Fibroblast of skin of right quadriceps (primary cell): ENCODE measurements at regions not wholly inside any gene's neighbourhood (a gene's known extent, or its start where the extent isn't known, plus 50 kb on each side); places are given as distances from the start of the nearest gene placed in this dataset.
A peak's percentile ranks its signal among the peaks of the same experiment; 100 is the strongest.
"Not testable (repeated sequence)": the region's sequence is repeated elsewhere in the genome, so short reads cannot be mapped to it uniquely, and the experiment has no call there.

ENCODE experiments used
- DNase-seq: peaks from one replicate; pipeline ENCODE4 v3.0.0-alpha.2; 2013

DNA sequence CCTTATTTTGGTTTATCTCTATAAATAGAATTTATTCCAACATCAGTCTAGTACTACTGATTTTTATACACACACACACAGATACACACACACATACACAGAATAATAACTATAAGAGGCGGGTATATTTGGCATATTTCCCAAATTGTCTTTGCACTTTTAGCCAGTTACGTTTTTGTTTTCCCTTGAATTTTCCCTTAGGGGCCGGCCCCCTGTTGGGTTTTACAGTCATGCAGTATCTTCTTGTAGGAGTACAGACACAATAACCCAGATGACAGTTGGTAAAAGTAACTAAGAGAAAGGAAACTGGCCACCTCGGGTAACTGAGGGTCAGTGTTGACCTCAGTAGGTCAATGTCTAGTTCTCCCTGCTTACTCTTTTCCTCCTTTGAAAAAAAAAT, 50.9 kb downstream of the DISP1 start:
- no peak for DNase-seq

- DNase-seq, result no peak
Measured at GRCh38 chr1:222867316-222867715, 52.5 kb downstream of the DISP1 start.

DNA sequence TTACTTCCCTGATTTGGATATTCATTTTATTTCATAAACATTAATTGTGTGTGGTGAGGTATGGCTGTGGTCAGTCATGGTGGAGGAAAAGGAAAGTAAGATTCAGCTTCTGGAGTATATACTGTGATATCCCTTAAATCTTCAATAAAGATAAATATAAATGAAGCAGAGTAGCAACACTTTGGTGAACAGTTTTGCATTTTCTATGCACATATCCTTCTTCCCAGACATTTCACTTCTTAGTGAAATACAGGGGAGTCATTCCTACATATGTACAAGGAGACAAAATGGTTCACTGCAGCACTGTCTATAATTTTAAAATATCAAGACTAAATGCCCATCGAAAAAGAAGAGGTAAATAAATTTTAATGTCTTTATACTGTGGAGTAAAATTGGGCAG, 61.3 kb downstream of the DISP1 start:
- no peak for DNase-seq

- no peak for DNase-seq
Measured at GRCh38 chr1:222877854-222878253, 63.0 kb downstream of the DISP1 start.

DNA sequence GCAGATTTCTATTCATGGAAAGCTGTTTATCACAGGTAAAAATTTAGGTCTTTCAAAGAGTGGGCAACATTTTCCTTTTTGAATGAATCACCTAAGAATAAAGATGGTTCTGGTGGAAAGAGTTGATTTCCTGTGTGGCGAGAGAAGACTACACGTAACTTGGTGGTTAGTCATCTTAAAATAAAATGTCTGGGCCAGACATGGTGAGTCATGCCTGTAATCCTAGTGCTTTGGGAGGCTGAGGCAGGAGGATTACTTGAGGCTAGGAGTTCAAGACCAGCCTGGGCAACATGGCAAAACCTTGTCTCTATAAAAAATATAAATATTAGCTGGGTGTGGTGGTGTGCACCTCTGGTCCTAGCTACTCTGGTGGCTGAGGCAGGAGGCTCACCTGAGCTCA, 65.7 kb downstream of the DISP1 start:
- DNase-seq, result peak; percentile 65

DNA sequence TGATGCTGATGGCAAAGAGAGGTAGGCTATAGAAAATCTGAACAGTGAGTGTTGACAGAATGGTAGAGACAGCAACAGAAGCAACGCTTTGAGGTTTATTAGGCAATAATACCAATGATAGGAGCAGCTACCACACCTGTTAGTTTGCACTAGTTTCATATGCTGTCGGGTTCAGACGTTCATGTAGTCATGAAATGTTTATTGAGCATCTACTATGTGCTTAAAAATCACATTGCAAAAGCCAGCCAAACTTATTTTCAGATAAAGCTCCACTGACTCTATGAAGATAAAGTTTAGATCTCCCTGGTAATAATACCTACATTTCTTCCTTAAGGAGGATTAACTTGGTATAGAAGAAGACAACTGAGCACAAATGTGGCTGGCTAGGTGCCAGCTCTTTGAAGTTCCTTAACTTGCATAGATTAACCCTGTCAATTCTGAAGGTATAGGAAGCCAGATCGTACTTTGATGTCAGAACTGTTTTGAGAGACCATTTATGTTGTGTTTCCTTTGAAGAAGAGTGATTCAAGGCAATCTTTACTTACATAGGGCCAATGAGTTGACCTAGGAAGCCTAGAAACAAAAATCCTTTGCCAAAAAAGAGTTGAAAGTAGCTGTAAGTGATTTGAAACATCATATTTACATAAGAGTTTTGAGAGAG, 71.5 kb downstream of the DISP1 start:
- no peak for DNase-seq

GRCh38 chr1:222886878-222887351, 72.1 kb downstream of the DISP1 start:
- no peak for DNase-seq

DNA sequence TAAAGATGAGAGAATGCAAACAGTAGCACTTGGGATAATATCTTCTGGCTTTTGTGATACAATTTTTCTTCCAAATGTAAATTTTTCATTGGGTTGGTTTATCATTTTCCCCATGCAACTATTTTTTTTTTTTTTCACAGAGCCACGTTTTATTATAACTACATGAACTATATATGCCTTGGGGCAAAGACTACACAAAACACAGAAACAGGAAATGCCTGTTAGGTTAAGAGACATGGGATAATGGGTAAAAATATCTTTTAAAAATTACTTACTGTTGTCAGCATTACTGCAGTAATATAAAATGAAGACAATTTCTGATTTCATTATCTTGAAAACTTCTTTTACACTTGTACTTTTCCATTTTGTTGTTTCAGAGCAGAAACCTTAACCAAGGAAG, 74.6 kb downstream of the DISP1 start:
- DNase-seq, result no peak

GRCh38 chr1:222890716-222891115, 75.9 kb downstream of the DISP1 start:
- no peak for DNase-seq

DNA sequence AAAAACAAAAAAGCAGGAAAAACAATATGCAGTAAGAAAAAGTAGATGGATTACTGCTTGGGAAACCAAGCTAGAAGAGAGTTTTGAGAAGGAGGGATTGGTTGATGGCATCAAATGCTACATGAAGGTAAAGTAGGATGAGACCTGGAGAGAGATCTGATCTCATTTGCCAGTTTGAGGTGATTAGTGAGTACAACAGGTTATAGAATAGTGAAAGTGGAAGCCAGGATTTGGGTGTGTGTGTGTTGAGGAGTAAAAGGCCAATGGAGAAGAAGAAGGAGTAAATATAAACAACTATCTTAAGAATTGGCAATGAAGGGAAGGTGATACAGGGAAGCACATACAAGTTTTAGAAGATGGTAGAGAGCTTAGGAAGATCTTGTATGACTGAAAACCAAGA, 76.7 kb downstream of the DISP1 start:
- no peak for DNase-seq

DNA sequence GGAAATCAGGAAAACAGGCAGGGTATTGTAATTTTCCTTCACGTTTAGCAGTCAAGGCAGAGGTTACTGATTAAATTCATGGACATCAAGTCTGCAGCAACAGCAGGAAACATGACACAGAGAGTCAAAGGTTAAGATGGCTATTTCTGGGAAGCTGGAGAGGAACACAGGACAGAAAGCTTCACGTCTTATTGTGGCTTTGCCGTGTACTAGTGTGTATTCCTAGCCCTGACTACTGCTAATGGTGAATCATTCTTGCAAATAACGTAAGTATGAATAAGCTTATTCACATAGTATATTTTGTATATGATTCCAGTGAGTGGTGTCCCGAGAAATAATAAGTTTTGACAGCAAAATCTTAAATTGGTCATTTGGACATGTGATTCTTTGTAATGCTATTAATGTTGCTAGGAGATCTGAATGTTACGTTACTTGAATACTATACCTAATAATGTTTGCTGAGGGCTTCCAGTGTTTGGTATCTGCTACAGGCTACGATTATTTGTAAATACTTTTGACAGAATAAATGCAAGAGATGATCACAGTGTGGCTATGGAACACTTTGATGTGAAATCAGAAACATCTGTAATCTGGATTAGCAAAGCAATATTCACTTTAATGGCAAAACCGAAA, 77.4 kb downstream of the DISP1 start:
- DNase-seq, result peak; percentile 51

GRCh38 chr1:222893255-222893654, 78.4 kb downstream of the DISP1 start:
- DNase-seq, result no peak

DNA sequence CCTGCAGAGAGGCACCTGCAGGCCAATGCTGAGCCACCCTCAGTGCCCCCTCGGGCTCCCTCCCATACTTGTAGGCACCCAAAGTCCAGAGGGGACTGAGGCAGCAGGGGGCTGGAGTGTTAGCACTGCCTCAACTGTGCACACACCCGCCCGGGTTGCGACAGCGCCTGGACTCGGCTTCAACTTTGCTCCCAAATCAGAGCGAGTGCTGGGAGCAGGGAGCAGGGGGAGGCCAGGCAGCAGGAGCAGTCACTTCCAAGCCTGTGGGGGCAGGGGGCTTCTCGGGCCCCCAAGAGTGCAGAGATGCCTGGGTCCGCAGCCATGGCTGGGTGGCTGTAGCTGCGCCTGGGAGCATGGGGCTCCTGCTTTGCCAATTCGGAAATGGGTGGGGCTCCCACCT, 79.5 kb downstream of the DISP1 start:
- DNase-seq, result no peak

DNA sequence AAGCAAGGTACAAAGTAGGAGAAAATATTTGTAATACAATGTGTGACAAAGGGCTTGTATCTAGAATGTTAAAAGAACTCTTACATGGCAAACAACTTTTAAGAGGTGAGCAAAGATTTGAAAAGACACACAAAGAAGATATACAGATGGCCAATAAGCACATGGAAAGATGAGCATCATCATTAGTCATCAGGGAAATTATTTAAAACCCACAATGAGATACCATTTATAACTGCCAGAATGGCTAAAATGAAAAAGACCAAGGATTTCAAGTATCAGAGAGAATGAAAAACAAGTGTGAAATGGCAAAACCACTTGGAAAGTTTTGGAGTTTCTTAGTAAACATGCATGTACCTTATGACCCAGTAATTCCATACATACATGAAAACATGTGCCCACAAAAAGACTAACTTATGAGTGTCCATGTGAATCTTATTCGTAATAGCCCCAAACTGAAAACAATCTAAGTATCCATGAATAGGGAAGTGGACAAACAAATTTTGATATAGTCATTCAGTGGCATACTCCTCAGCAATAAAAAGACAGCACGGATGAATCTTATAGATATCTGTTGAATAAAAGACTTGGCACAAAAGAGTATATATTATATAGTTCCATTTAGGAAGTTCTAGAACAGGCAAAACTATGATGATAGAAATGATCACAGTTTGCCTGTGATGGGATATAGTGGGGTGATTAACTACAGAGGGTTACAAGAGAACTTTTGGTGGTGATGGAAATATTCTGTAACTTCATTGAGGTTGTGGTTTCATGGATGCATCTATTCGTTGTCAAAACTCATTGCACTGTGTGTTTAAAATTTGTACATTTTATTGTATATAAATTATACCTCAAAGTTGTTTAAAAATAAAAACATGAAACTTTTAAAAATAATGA, 82.0 kb downstream of the DISP1 start:
- peak; percentile 30 for DNase-seq

DNA sequence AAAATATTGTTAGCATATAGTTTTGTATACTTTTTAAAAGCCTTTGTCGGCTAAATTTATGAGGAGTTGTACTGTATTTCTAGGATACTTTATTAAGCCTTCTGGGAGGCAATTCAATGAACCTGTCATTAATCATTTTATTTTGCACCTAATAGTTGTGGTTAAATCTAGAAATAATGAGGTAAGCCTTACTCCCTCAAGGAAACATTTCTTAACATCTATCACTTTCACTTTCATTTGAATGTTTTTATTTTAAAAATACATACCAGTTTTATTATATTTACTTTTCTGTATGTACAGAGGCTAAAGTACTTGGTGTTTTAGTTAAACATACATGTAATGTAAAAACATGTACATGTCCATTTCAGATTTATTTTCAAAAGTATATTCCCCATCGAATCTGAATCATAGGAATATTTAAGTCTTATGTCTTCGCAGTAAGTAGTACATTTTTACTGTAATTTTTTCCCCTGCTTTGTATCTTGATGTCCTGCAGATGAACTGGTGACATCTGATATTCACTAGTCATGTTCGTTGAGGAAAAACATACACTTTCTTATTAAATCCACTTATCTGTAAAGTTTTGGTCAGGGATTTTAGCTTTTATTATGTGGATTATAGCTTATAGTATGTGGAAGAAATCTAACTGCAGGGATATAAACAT, 82.8 kb downstream of the DISP1 start:
- DNase-seq, result no peak

DNA sequence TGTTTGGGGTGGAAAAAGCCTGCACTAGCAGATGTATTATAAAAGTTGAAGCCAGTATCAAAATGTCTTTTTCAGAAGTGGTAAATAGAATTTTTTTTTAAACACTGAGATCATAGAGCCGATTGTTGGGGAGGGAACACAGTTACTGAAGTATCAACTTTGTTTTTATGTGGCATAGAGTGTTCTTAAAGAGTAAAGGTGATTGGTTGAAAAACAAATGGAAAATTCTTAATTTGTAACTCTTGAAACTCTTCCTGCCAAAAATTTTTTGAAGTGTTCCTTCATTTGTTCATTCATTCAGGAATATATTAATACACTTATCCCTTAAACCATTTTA, 83.3 kb downstream of the DISP1 start:
- DNase-seq, result no peak

GRCh38 chr1:222899471-222899870, 84.6 kb downstream of the DISP1 start:
- no peak for DNase-seq

- DNase-seq, result no peak
Measured at GRCh38 chr1:222904451-222904850, 89.6 kb downstream of the DISP1 start.

DNA sequence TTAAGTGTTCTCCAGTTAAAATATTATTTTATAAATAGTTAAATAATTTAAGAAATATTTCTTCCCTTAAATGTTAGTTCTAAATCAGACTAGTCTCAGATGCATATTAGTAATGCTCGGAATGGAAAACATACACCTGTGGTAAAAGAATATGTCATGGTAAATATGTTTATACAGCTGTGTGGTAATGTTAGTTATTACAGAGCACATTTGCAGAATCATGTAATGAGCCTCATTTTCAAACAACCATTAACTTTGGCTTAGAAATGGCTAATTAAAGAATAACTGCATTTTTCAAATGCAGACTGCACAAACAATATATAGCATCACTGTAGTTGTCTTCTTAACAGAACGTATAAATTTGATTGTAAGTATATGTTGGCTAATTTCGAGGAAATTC, 90.3 kb downstream of the DISP1 start:
- DNase-seq, result no peak

DNA sequence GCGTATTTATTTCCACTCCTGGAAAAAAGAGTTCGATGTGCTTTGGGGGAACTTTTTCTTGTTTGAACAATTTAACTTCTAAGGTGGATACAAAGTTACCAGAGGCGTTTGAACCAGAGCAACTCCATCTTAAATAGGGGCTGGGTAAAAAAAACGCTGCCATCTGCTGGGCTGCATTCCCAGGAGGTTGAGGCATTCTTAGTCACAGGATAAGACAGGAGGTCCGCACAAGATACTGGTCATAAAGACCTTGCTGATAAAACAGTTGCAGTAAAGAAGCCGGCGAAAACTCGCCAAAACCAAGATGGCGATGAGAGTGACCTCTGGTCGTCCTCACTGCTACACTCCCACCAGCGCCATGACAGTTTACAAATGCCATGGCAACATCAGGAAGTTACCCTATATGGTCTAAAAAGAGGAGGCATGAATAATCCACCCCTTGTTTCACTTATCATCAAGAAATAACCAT, 91.5 kb downstream of the DISP1 start:
- DNase-seq, result not testable (repeated sequence)

- DNase-seq, result peak; percentile 59
Measured at GRCh38 chr1:222909586-222909985, 94.7 kb downstream of the DISP1 start.

GRCh38 chr1:222910699-222911098, 95.9 kb downstream of the DISP1 start:
- DNase-seq, result peak; percentile 32

- DNase-seq, result no peak
Measured at GRCh38 chr1:222911866-222912265, 97.0 kb downstream of the DISP1 start.
